Pancreas (tissue), 10 donors: ENCODE measurements at regions not wholly inside any gene's neighbourhood (a gene's known extent, or its start where the extent isn't known, plus 50 kb on each side); places are given as distances from the start of the nearest gene placed in this dataset.
A peak's percentile ranks its signal among the peaks of the same experiment; 100 is the strongest.

Experiments
- ATAC-seq, 4 donors: fragments of 200-7000 bp; cut with Tn5 transposase; one replicate each; pipeline versions ENCODE4 v1.8.0 to v1.9.1; 2020; ENCODE audit warnings: mild to moderate bottlenecking in 4 of 4, moderate library complexity in 4 of 4
- DNase-seq, 6 donors: peaks; one replicate each; pipeline ENCODE4 v3.0.0-alpha.2; 2020
- FAIRE-seq: peaks from 2 replicates; lab custom pipeline; 2012; peaks lifted over from hg19 to GRCh38; lab: Jason Lieb, UNC
- H3K27ac ChIP-seq, 4 donors: fragments of 200-600 bp; sonication (generic); 1 replicate in 3 of 4; 2 replicates in 1 of 4; pipeline versions ENCODE4 v1.5.0 to v1.8.0; 2020
- H3K27me3 ChIP-seq, 4 donors: fragments of 200-600 bp; one replicate each; pipeline ENCODE4 v1.8.0; 2021
- H3K36me3 ChIP-seq, 3 donors: fragments of 200-600 bp; sonication (generic) in 1 of 3; one replicate each; pipeline versions ENCODE4 v1.5.0 to v1.8.0; 2020 to 2021
- H3K4me1 ChIP-seq, 3 donors: fragments of 200-600 bp; one replicate each; pipeline ENCODE4 v1.8.0; 2021
- H3K4me3 ChIP-seq, 4 donors: fragments of 200-600 bp; sonication (generic) in 2 of 4; one replicate each; pipeline versions ENCODE4 v1.5.0 to v1.8.0; 2020 to 2021
- H3K9me3 ChIP-seq, 4 donors: fragments of 200-600 bp; one replicate each; pipeline ENCODE4 v1.8.0; 2021
- WGBS, 2 donors: extraction: QIAGEN DNeasy Blood & Tissue Kit; methylation state at CpG; one replicate each; pipeline ENCODE4 v1.1.7; 2013; 5-methylcytosine and 5-hydroxymethylcytosine counted together
- intact Hi-C, 3 donors: fragments of 100-400 bp; cut with DNase I; formaldehyde crosslinking; loops; one replicate each; pipeline versions ENCODE4 v1.11.1 to v1.14.2; 2022
- TF ChIP-seq, protein P1 (sequence below), 4 donors: fragments of 200-600 bp; sonication (generic) in 3 of 4; IDR thresholded peaks; one replicate each; pipeline versions ENCODE4 v1.5.0 to v1.8.0; 2021; ENCODE audit warnings: antibody characterized with exemption in 4 of 4
- donor health status: healthy with polysubstance abuse.
- donor health status: DM: no; HTN: no; CAD: no; lungs with moderate emphysema.
- donor health status: DM: no; HTN: no; CAD: no.
- donor health status: control.
- donor health status: control.
- donor health status: Bipolar disorder and iron deficiency.
- donor health status: DM: yes; HTN: yes; CAD: no.
- donor health status: DM: no; HTN: no; CAD: no.
- donor health status: DM: no; HTN: no; CAD: no.
- donor health status: DM: yes; HTN: yes; CAD: no.

DNA sequence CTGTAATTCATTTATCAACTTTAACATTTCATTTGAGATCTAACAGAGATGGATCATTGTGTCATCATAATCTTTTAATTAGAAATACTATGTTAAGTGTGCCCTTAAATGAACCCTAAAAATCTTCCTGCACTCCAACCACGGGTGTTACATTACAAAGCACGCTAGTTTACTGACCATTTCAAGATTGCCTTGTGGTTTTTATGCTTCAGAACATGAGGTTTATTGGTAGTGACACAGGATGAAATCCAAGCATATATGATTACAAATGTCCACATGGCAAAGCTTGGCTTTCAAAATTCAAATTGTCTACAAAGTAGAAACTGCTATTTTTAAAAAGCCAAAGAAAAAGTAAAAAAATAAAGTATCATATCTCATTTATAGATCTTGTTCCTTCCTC, 190.4 kb upstream of the USP25 start:
- H3K27me3 ChIP-seq: peaks cover 0 to 4% (median 0%) of the 10 kb centered on the region in 4 donors
- TF ChIP-seq, protein P1, sequence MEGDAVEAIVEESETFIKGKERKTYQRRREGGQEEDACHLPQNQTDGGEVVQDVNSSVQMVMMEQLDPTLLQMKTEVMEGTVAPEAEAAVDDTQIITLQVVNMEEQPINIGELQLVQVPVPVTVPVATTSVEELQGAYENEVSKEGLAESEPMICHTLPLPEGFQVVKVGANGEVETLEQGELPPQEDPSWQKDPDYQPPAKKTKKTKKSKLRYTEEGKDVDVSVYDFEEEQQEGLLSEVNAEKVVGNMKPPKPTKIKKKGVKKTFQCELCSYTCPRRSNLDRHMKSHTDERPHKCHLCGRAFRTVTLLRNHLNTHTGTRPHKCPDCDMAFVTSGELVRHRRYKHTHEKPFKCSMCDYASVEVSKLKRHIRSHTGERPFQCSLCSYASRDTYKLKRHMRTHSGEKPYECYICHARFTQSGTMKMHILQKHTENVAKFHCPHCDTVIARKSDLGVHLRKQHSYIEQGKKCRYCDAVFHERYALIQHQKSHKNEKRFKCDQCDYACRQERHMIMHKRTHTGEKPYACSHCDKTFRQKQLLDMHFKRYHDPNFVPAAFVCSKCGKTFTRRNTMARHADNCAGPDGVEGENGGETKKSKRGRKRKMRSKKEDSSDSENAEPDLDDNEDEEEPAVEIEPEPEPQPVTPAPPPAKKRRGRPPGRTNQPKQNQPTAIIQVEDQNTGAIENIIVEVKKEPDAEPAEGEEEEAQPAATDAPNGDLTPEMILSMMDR (IDR thresholded peaks at IDR 0.05): no peak
- no peak for ATAC-seq
- no peaks in the 10 kb centered on the region for H3K36me3 ChIP-seq
- 48 to 57% methylated on average over 2 of the region's 2 CpGs for WGBS, 2 donors
- FAIRE-seq: no peak
- no peak overlapping the region for H3K4me3 ChIP-seq
- no peaks in the 10 kb centered on the region for H3K9me3 ChIP-seq
- DNase-seq: no peak
- no peak overlapping the region for H3K27ac ChIP-seq
- no peaks in the 10 kb centered on the region for H3K4me1 ChIP-seq
- intact Hi-C loops: no loop called here

DNA sequence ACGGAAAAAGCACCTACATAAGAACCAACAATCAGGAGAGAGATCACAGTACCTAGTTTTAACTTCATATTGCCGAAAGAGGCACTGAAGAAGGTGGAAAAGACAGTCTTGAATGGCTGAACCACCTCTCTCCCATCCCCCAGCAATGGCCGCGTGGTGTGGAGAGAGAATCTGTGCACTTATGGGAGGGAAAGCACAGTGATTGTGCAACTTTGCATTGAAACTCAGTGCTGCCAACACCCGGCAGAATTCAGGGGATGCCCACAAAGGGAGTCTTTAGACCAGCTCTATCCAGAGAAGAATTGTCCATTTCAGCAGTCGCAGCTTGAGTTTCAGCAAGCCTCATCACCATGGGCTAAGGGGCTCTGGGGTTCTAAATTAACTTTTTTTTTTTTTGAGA, 186.3 kb upstream of the USP25 start:
- intact Hi-C loops: no loop called here
- Histone ChIP-seq H3K27ac (no peak overlapping the region), H3K4me1 (no peaks in the 10 kb centered on the region), H3K36me3 (no peaks in the 10 kb centered on the region), H3K4me3 (no peak overlapping the region), H3K9me3 (no peaks in the 10 kb centered on the region), H3K27me3 (no peaks in the 10 kb centered on the region)
- ATAC-seq (no peak), DNase-seq (no peak), FAIRE-seq (no peak)
- TF ChIP-seq, protein P1 (IDR thresholded peaks at IDR 0.05): no peak
- 55 to 57% methylated on average over 6 of the region's 6 CpGs for WGBS, 2 donors

GRCh38 chr21:15549671-15550070, 180.1 kb upstream of the USP25 start:
- DNase-seq (no peak), ATAC-seq (no peak), FAIRE-seq (no peak)
- WGBS, 2 donors: 53 to 67% methylated on average over 3 of the region's 3 CpGs
- Histone ChIP-seq H3K27ac (no peak overlapping the region), H3K4me1 (no peaks in the 10 kb centered on the region), H3K4me3 (no peak overlapping the region), H3K27me3 (no peaks in the 10 kb centered on the region), H3K36me3 (no peaks in the 10 kb centered on the region), H3K9me3 (no peaks in the 10 kb centered on the region)
- intact Hi-C loops: no loop called here
- TF ChIP-seq, protein P1 (IDR thresholded peaks at IDR 0.05): no peak

DNA sequence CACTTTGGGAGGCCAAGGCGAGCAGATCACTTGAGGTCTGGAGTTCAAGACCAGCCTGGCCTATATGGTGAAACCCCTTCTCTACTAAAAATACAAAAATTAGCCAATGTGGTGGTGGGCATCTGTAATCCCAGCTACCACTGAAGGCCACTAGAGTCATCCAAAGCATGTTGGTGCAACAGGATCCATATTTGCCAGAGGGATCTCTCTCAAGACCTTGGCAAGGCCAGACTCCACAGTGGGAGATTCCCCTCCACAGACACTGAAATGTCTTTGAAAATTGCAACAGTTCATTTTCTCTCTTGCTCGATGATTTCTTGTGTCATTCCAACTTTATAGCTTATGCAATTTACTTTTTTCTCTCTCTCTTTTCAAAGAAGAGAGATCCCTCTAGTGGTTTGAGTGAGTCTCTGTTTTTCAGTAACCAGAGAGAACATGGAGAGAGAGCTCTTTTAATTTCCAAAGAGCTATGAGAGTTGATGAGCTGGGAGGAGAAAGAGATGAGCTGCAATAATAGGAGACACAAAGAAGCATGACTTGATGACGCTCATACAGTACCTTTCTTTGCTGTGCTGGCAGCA, 176.8 kb upstream of the USP25 start:
- TF ChIP-seq, protein P1 (IDR thresholded peaks at IDR 0.05): no peak
- H3K36me3 ChIP-seq: no peaks in the 10 kb centered on the region
- FAIRE-seq (no peak), DNase-seq (no peak), ATAC-seq (peak in 1 of 4 donors; percentile 32)
- H3K27ac ChIP-seq: no peak overlapping the region
- no peaks in the 10 kb centered on the region for H3K27me3 ChIP-seq
- intact Hi-C loops: no loop called here
- no peaks in the 10 kb centered on the region for H3K4me1 ChIP-seq
- 47 to 58% methylated on average over 3 of the region's 3 CpGs for WGBS, 2 donors
- no peaks in the 10 kb centered on the region for H3K9me3 ChIP-seq
- no peak overlapping the region for H3K4me3 ChIP-seq

DNA sequence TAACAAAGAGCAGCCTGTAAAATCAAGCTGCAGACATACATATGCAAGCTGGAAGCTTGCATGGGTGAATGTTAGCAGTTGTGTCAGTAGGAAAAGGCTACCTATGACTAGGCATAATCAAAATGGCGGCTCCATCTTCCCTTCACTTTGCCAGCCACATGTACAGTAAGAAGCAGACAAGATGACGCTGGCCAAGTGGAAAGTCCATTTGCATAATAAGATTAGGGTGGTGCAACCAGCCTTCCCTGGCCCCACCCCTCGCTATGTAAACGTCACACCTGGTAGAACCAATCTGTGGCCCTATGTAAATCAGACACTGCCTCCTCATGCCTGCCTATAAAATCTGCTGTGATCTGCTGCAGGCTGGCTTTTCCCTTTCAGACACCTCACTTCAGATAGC, 171.9 kb upstream of the USP25 start:
- FAIRE-seq (no peak), ATAC-seq (no peak), DNase-seq (no peak)
- no peaks in the 10 kb centered on the region for H3K27me3 ChIP-seq
- H3K9me3 ChIP-seq: no peaks in the 10 kb centered on the region
- no peaks in the 10 kb centered on the region for H3K36me3 ChIP-seq
- no peak overlapping the region for H3K4me3 ChIP-seq
- TF ChIP-seq, protein P1 (IDR thresholded peaks at IDR 0.05): no peak
- intact Hi-C loops: no loop called here
- WGBS, 2 donors: 69 to 90% methylated on average over 4 of the region's 4 CpGs
- no peak overlapping the region for H3K27ac ChIP-seq
- H3K4me1 ChIP-seq: no peaks in the 10 kb centered on the region
